ENCODE measurements at regions not wholly inside any gene's neighbourhood (a gene's known extent, or its start where the extent isn't known, plus 50 kb on each side); places are given as distances from the start of the nearest gene placed in this dataset.

- no peak for TF ChIP-seq CTCF (conservative IDR thresholded peaks at IDR 0.05; ENCODE audit: low read depth, low read length)
- no peak for TF ChIP-seq EZH2 (IDR thresholded peaks at IDR 0.05; ENCODE audit: low read length, unreplicated experiment)
Observed at GRCh38 chr16:73317321-73317857, 269.5 kb upstream of the ZFHX3 start.

All from PC-3 (cell line).